ENCODE measurements at regions not wholly inside any gene's neighbourhood (a gene's known extent, or its start where the extent isn't known, plus 50 kb on each side); places are given as distances from the start of the nearest gene placed in this dataset.

DNA sequence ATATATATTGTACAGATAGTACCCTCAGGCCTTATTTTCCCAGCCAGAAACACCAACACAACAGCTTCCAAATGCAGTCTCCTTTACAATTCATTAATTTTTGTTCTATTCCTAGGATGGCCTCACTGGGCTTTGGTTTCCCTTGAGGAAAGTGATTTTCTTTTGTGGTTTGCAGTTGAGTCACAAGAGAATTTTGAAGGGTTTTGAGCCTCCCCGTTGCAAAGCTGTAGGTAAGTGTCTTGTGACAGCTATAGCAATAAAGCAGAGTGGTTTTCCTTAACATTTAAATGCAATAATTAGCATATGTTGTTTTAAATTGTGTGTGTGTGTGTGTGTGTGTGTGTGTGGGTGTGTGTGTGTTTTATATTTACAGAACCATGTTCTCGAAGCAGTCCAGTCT is 54.1 kb upstream of the WDR17 start:
- DNase-seq (ENCODE audit: low spot score), result no peak

DNA sequence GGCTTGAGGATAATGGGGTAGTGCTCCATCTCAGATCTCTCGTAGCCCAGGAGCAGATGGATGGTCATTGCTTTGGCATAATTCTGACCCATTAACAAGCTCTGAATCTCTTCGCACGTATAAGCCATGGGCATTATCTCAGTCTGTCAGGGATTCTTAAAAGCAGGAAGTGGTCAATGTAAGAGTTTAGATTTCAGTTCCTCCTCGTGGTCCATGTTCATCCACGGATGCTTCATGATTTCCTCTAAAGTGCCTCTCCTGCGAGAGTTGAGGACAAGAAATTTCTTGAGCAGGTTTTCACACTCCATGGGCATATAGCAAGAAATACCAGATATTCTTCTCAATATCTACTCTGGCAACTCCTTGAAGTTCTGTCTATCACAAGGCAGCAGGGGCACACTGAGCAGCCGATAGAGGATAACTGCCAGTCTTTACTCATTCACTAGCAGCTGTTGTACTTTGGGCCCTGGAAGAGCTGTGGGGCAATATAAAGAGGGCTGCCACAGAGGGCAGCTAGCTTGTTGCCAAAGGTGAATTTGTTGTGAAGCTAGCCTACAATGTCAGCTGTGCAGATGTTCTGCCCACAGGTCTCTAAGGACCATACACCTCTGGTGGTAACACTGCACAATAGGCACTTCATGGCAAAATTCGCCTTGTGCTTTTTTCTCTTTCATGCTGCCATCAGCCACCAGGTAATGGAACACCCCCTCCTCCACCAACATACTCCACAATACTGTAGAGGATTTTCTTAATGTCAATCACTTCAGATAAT is 52.0 kb upstream of the WDR17 start:
- no peak for DNase-seq (ENCODE audit: low spot score)

DNA sequence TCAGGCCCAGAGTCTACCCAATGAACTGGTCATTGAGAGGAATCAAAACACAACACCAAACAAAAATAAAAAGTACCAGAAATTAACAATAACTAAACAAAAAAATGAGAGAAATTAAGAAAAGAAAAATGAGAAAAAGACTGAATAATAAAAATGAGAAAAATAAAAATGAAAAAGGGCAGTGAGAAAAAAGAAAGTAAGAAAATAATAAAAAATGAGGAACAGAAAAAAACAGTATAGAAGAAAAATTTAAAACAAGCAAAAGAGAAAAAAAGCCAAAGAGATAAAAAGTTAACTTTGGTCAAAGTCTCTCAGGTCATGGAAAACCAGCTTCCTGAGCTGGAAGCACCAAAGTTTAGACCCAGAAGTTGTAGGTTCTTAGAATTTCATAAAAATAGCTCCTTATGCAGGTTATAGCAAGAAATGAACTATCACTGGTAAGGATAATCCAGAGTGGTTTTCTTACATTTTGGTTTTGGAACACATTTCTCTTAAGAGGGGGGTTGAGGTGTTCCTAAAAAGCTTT is 51.0 kb upstream of the WDR17 start:
- DNase-seq (ENCODE audit: low spot score), result no peak

Data from LoVo (cell line).